ENCODE measurements at regions not wholly inside any gene's neighbourhood (a gene's known extent, or its start where the extent isn't known, plus 50 kb on each side); places are given as distances from the start of the nearest gene placed in this dataset.

DNA sequence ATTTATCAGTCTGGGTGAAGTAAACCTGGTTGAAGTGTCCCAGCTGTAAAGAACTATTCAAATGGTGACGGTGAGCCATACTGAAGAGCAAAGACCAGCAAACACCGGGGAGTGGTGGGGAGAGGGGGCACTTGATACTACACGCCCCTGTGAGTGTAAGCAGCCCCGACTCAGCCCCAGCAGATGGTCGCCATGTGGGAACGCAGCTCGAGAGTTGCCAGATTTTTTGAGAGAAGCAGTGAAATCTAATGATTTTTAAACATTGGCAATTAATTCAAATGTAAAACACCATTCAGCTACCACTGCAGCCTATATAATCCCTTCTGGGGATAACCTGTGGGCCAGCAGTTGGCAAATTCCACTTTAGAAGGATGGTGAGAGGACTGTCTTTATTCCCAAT, 1386.9 kb upstream of the WWC1 start:
- no peak overlapping the region for H3K27ac Mint-ChIP-seq (ENCODE audit: unreplicated experiment)
- H3K4me1 Mint-ChIP-seq (ENCODE audit: low read depth) = peaks cover 4% of the 10 kb centered on the region
- DNase-seq (ENCODE audit: low spot score) = no peak
- H3K36me3 Mint-ChIP-seq (ENCODE audit: low read depth) = no peaks in the 10 kb centered on the region
- TF ChIP-seq CTCF (IDR thresholded peaks at IDR 0.05) = no peak
- H3K9me3 Mint-ChIP-seq (ENCODE audit: low read depth) = no peaks in the 10 kb centered on the region
- peaks cover 3% of the 10 kb centered on the region for H3K27me3 Mint-ChIP-seq (ENCODE audit: low read depth)
- no peak overlapping the region for H3K4me3 Mint-ChIP-seq (ENCODE audit: unreplicated experiment)

DNA sequence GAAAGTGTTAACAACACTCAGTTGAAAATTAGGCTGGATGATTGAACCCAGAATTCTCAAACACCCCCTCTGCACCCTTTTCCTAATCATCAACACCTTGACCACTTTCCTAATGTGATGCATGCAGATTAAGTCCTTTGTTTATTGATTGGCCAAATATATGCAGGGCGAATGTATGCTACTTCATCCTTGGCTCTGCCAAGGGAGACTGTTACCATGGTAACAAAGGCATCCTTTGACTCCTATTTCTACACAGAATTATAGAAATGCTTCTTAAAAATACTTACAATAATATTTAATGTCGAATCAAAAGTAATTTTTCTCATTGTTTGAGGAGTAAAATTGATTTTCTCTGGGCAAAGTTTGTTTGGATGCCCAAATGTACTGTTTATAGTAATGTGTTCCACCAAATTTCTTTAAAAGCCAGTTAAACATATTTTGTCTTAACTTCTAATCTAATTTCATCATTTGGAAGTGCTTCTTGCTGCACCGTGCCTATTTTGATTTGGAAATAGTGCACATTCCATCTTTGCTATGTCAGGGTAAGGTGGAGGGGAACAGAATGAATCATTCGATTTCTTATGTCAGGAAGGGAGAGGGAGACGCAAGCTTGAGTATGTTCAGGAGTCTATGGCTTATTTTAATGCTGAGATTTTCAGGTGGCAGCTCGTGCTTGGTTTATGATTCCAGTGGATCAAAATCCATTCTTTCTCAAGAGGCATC, 1384.3 kb upstream of the WWC1 start:
- Mint-ChIP-seq H3K27ac (ENCODE audit: unreplicated experiment) (no peak overlapping the region), H3K4me3 (ENCODE audit: unreplicated experiment) (no peak overlapping the region), H3K36me3 (ENCODE audit: low read depth) (no peaks in the 10 kb centered on the region), H3K9me3 (ENCODE audit: low read depth) (no peaks in the 10 kb centered on the region), H3K4me1 (ENCODE audit: low read depth) (peaks cover 4% of the 10 kb centered on the region), H3K27me3 (ENCODE audit: low read depth) (peaks cover 2% of the 10 kb centered on the region)
- no peak for DNase-seq (ENCODE audit: low spot score)
- TF ChIP-seq CTCF (IDR thresholded peaks at IDR 0.05) = no peak

GRCh38 chr5:166909040-166909439, 1382.4 kb upstream of the WWC1 start:
- Mint-ChIP-seq H3K36me3 (ENCODE audit: low read depth) (no peaks in the 10 kb centered on the region), H3K27ac (ENCODE audit: unreplicated experiment) (no peak overlapping the region)

GRCh38 chr5:166909926-166910325, 1381.5 kb upstream of the WWC1 start:
- no peaks in the 10 kb centered on the region for H3K9me3 Mint-ChIP-seq (ENCODE audit: low read depth)

More at GRCh38 chr5:166909040-166909439, 1382.4 kb upstream of the WWC1 start:
- no peak for TF ChIP-seq CTCF (IDR thresholded peaks at IDR 0.05)
- Mint-ChIP-seq H3K27me3 (ENCODE audit: low read depth) (no peaks in the 10 kb centered on the region), H3K9me3 (ENCODE audit: low read depth) (no peaks in the 10 kb centered on the region), H3K4me3 (ENCODE audit: unreplicated experiment) (no peak overlapping the region), H3K4me1 (ENCODE audit: low read depth) (peaks cover 4% of the 10 kb centered on the region)
- no peak for DNase-seq (ENCODE audit: low spot score)

DNA sequence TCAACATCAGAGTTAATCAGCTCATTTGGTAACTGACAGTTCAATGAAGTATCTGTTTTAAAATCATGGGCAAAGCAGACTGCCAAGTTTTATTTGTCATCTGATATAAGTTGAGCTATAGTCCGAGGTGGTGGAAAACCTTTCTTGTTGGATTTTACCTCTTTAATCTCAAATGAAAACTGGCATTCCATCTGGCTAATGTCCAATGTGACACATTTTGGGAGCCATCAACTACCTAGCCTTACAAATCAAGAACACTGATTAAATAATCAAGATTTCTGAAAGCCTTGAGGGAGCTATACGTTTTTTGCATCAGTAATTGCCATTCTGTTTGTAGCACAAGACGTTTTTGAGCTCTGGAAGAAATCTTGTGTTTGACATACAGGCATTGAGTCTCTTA, 1380.5 kb upstream of the WWC1 start:
- Mint-ChIP-seq H3K27ac (ENCODE audit: unreplicated experiment) (no peak overlapping the region), H3K27me3 (ENCODE audit: low read depth) (no peaks in the 10 kb centered on the region), H3K36me3 (ENCODE audit: low read depth) (no peaks in the 10 kb centered on the region), H3K4me3 (ENCODE audit: unreplicated experiment) (no peak overlapping the region), H3K9me3 (ENCODE audit: low read depth) (no peaks in the 10 kb centered on the region), H3K4me1 (ENCODE audit: low read depth) (peaks cover 4% of the 10 kb centered on the region)
- DNase-seq (ENCODE audit: low spot score) = no peak
- TF ChIP-seq CTCF (IDR thresholded peaks at IDR 0.05) = no peak

More at GRCh38 chr5:166909926-166910325, 1381.5 kb upstream of the WWC1 start:
- Mint-ChIP-seq H3K27ac (ENCODE audit: unreplicated experiment) (no peak overlapping the region), H3K36me3 (ENCODE audit: low read depth) (no peaks in the 10 kb centered on the region), H3K4me3 (ENCODE audit: unreplicated experiment) (no peak overlapping the region), H3K4me1 (ENCODE audit: low read depth) (peaks cover 4% of the 10 kb centered on the region), H3K27me3 (ENCODE audit: low read depth) (no peaks in the 10 kb centered on the region)
- no peak for TF ChIP-seq CTCF (IDR thresholded peaks at IDR 0.05)
- no peak for DNase-seq (ENCODE audit: low spot score)
